ENCODE measurements at regions not wholly inside any gene's neighbourhood (a gene's known extent, or its start where the extent isn't known, plus 50 kb on each side); places are given as distances from the start of the nearest gene placed in this dataset.

DNA sequence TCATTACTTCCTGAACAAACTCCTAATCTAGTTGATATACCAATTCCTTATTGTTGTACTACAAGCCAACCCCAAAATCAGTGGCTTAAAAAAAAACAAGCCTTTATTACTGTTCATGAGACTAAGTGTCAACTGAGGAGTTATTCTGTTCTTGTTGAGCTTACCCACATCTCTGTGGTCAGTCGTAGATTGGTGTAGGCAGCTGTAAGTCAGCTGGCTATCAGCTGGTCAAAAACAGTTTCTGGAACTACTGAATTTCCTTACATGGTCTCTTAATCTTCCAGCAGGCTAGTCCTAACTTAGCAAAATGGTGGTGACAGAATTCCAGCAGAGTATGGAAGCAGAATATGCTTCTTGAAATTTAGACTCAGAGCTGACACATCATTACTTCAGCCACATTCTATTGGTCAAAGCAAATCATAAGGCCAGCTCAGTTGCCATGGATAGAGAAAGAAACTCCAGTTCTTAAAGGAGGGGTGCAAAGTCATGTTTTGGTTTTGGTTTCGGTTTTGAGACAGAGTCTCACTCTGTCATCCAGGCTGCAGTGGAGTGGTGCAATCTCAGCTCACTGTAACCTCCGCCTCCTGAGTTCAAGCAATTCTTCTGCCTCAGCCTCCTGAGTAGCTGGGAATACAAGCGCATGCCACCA lies 386.1 kb upstream of the MPDZ start:
- intact Hi-C loops (cut with DNase I; ENCODE audit: low total_unique reads): no loop called here
- no peak for TF ChIP-seq POLR2A (IDR thresholded peaks at IDR 0.05)
- peaks cover 0 to 3% (median 0%) of the 10 kb centered on the region in 4 donors for H3K4me1 ChIP-seq
- H3K27me3 ChIP-seq: no peaks in the 10 kb centered on the region
- no peak for DNase-seq
- peaks cover 0 to 11% (median 4%) of the 10 kb centered on the region in 4 donors for H3K9me3 ChIP-seq
- no peaks in the 10 kb centered on the region for H3K36me3 ChIP-seq
- no peak overlapping the region for H3K4me3 ChIP-seq
- H3K27ac ChIP-seq: no peak overlapping the region
- WGBS, 5 donors: 84 to 92% (median 86%) methylated on average over 4 of the region's 4 CpGs

DNA sequence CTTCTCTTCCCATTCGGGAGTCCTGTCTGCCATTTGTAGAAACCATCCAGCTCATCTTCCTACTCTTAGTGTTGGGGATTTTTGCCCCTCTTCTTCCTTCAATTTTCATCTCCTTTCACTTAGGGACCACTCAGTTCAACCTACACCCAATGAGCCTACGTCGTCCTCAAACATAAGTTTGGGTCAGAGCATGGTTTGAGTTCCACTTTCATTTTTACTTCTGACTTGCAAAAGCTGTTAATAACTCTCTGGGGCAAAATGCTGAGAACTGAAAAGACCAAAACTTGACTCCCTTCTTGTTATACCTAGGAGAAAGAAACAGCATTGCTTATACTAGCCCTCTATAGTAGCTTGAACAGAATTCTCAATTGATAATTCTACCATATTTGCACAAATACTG lies 381.5 kb upstream of the MPDZ start:
- WGBS, 5 donors: 85 to 92% (median 85%) methylated on average over 3 of the region's 3 CpGs
- intact Hi-C loops (cut with DNase I; ENCODE audit: low total_unique reads): no loop called here
- peaks cover 0 to 3% (median 0%) of the 10 kb centered on the region in 4 donors for H3K4me1 ChIP-seq
- H3K4me3 ChIP-seq: no peak overlapping the region
- H3K36me3 ChIP-seq: no peaks in the 10 kb centered on the region
- H3K27ac ChIP-seq: no peak overlapping the region
- H3K9me3 ChIP-seq: no peaks in the 10 kb centered on the region
- H3K27me3 ChIP-seq: no peaks in the 10 kb centered on the region
- TF ChIP-seq EP300 (IDR thresholded peaks at IDR 0.05) (no peak), POLR2AphosphoS5 (IDR thresholded peaks at IDR 0.05) (no peak), POLR2A (IDR thresholded peaks at IDR 0.05) (no peak)
- TF ChIP-seq, protein P1, sequence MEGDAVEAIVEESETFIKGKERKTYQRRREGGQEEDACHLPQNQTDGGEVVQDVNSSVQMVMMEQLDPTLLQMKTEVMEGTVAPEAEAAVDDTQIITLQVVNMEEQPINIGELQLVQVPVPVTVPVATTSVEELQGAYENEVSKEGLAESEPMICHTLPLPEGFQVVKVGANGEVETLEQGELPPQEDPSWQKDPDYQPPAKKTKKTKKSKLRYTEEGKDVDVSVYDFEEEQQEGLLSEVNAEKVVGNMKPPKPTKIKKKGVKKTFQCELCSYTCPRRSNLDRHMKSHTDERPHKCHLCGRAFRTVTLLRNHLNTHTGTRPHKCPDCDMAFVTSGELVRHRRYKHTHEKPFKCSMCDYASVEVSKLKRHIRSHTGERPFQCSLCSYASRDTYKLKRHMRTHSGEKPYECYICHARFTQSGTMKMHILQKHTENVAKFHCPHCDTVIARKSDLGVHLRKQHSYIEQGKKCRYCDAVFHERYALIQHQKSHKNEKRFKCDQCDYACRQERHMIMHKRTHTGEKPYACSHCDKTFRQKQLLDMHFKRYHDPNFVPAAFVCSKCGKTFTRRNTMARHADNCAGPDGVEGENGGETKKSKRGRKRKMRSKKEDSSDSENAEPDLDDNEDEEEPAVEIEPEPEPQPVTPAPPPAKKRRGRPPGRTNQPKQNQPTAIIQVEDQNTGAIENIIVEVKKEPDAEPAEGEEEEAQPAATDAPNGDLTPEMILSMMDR (IDR thresholded peaks at IDR 0.05): no peak
- no peak for DNase-seq

DNA sequence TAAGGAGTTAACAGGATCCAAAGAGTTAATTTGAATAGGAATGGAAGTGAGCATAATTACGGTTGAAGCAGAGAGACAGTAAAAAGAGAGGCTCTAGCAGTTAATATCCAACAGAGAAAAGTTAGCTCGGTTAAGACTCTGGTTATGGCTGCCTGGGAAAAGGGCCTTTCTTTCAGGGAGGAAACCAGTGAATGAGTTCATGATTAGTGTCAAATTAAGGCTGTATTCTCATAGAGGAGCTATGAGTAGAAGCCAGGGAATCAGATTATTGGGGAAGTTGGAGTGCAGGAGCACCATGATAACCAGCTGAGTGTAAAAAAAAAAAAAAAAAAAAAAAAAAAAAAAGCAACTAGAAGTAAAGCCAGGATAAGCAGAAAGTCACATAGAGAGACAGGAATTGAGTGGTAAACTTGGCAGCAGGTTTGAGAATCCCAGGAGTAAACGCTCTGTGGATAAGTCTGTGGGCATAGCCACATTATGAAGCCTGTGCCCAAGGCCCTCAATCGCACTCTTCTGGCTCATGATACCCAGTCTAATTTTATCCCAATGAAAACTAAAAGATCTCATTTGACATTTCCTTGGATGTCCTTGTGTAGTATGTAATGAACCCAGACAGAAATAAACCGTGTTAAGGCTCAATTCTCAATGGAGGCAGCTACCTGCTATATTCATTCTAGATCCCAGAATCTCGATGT lies 372.6 kb upstream of the MPDZ start:
- 64 to 82% (median 80%) methylated on average over 6 of the region's 6 CpGs for WGBS, 5 donors

DNA sequence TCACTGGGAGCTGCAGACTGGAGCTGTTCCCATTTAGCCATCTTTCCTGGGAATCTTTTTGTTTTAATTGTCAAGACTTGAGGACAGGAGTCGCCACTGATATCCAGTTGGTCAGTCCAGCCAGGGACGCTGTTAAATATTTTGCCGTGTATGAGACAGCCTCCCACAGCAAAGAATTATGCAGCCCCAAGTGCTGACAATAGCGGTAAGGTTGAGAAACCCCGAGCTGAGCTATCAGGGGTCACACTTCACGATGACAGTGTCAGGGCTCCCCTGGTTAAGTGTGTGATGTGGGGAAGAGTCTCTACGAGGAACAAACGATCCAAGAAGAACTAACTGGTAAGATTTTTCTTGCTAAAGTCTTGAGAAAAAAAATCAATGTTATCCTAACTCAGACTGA lies 372.0 kb upstream of the MPDZ start:
- Histone ChIP-seq H3K4me3 (no peak overlapping the region), H3K36me3 (no peaks in the 10 kb centered on the region), H3K27me3 (no peaks in the 10 kb centered on the region), H3K27ac (no peak overlapping the region), H3K4me1 (no peaks in the 10 kb centered on the region), H3K9me3 (peaks cover 0 to 11% (median 6%) of the 10 kb centered on the region in 4 donors)
- intact Hi-C loops (cut with DNase I; ENCODE audit: low total_unique reads): no loop called here
- 86 to 94% (median 90%) methylated on average over 8 of the region's 8 CpGs for WGBS, 5 donors
- no peak for TF ChIP-seq POLR2A (IDR thresholded peaks at IDR 0.05)
- TF ChIP-seq, protein P1 (IDR thresholded peaks at IDR 0.05): no peak
- TF ChIP-seq EP300 (IDR thresholded peaks at IDR 0.05): no peak
- no peak for TF ChIP-seq POLR2AphosphoS5 (IDR thresholded peaks at IDR 0.05)
- no peak for DNase-seq

More for the DNA sequence above, 372.6 kb upstream of the MPDZ start:
- peaks cover 0 to 11% (median 6%) of the 10 kb centered on the region in 4 donors for H3K9me3 ChIP-seq
- H3K4me1 ChIP-seq: no peaks in the 10 kb centered on the region
- H3K4me3 ChIP-seq: no peak overlapping the region
- no peak overlapping the region for H3K27ac ChIP-seq
- DNase-seq: no peak
- TF ChIP-seq POLR2AphosphoS5 (IDR thresholded peaks at IDR 0.05): no peak
- TF ChIP-seq POLR2A (IDR thresholded peaks at IDR 0.05): no peak
- TF ChIP-seq EP300 (IDR thresholded peaks at IDR 0.05): no peak
- TF ChIP-seq, protein P1 (IDR thresholded peaks at IDR 0.05): no peak
- no peaks in the 10 kb centered on the region for H3K36me3 ChIP-seq
- H3K27me3 ChIP-seq: no peaks in the 10 kb centered on the region
- intact Hi-C loops (cut with DNase I; ENCODE audit: low total_unique reads): no loop called here

DNA sequence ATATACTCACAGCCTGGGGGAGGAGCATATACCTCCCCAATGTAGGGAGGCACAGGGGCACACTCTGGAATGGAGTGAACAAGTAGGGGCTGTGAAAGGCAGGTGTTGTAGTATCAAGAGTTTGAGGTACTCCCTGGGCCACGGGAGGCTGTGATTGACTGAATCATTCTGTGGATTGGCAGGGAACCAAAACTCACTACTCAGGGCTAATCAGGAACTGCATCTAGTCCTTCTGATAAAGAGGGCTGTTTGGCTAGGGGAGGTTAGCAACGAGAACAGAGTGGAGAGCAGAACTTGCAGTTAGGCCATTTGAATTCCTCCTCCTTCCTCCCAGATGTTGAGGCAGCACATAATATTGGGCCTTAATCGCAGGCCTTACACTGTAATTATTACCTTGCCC lies 369.2 kb upstream of the MPDZ start:
- no peaks in the 10 kb centered on the region for H3K27me3 ChIP-seq
- H3K4me3 ChIP-seq: no peak overlapping the region
- H3K4me1 ChIP-seq: no peaks in the 10 kb centered on the region
- no peaks in the 10 kb centered on the region for H3K36me3 ChIP-seq
- TF ChIP-seq, protein P1 (IDR thresholded peaks at IDR 0.05): no peak
- WGBS, 5 donors: 57 to 67% (median 63%) methylated on average over 3 of the region's 3 CpGs
- H3K9me3 ChIP-seq: peaks cover 0 to 11% (median 6%) of the 10 kb centered on the region in 4 donors
- DNase-seq: no peak
- no peak overlapping the region for H3K27ac ChIP-seq
- intact Hi-C loops (cut with DNase I; ENCODE audit: low total_unique reads): no loop called here

Measured in stomach (tissue), 8 donors.